HEK293 (cell line): ENCODE measurements at regions not wholly inside any gene's neighbourhood (a gene's known extent, or its start where the extent isn't known, plus 50 kb on each side); places are given as distances from the start of the nearest gene placed in this dataset.

Experiments used
- CTCF ChIA-PET: fragments of 350-600 bp; formaldehyde crosslinking; extraction: SDS; loops from one replicate; lab custom pipeline; 2021; ENCODE audit warnings: antibody characterized with exemption; lab: Yijun Ruan, JAX
- POLR2A ChIA-PET: fragments of 300-600 bp; formaldehyde crosslinking; extraction: SDS; loops from one replicate; lab custom pipeline; 2020; ENCODE audit warnings: antibody characterized with exemption, inconsistent platforms; lab: Yijun Ruan, JAX
- H3K27ac ChIP-seq: fragments of 200-500 bp; sonication (Bioruptor generic); 2 replicates; pipeline ENCODE4 v1.5.1; 2014; ENCODE audit warnings: low read depth, low read length, control low read depth, inconsistent platforms; ENCODE audit errors: extremely low read depth
- H3K36me3 ChIP-seq, 2 experiments: fragments of 200-500 bp in 1 of 2; sonication (Bioruptor generic) in 1 of 2; 1 replicate in 1 of 2; 2 replicates in 1 of 2; pipeline ENCODE4 v1.5.1; 2014 to 2017; ENCODE audit warnings: inconsistent platforms in 2 of 2, low read length in 2 of 2; ENCODE audit not compliant: control insufficient read depth in 2 of 2, insufficient read depth in 1 of 2
- H3K4me1 ChIP-seq: fragments of 200-500 bp; sonication (Bioruptor generic); 2 replicates; pipeline ENCODE4 v1.5.1; 2014; ENCODE audit warnings: mild to moderate bottlenecking, low read length, inconsistent platforms; ENCODE audit not compliant: control insufficient read depth, insufficient read depth
- H3K4me3 ChIP-seq: 2 replicates; pipeline ENCODE4 v1.5.1; 2011; ENCODE audit warnings: low read depth, mild to moderate bottlenecking, control low read depth, low read length, moderate library complexity
- H3K9me3 ChIP-seq: fragments of 200-500 bp; sonication (Bioruptor generic); 2 replicates; pipeline ENCODE4 v1.5.1; 2014; ENCODE audit warnings: low read depth, low read length, inconsistent platforms; ENCODE audit not compliant: control insufficient read depth, insufficient read depth
- KLF8 ChIP-seq: fragments of 450-650 bp; formaldehyde crosslinking; IDR thresholded peaks from 2 replicates; pipeline ENCODE4 v1.5.1; 2016; ENCODE audit warnings: missing biosample characterization, missing genetic modification characterization
- SCRT2 ChIP-seq: fragments of 450-650 bp; formaldehyde crosslinking; IDR thresholded peaks from 2 replicates; pipeline ENCODE4 v1.5.1; 2016; ENCODE audit warnings: missing biosample characterization, missing genetic modification characterization
- SETDB1 ChIP-seq: IDR thresholded peaks from one replicate; pipeline ENCODE4 v1.6.1; 2017; ENCODE audit warnings: mild to moderate bottlenecking, low read length, moderate library complexity, mixed read lengths; ENCODE audit not compliant: insufficient read length
- SP3 ChIP-seq: fragments of 450-650 bp; formaldehyde crosslinking; IDR thresholded peaks from 2 replicates; pipeline ENCODE4 v1.5.1; 2016; ENCODE audit warnings: missing biosample characterization, missing genetic modification characterization
- ZIC2 ChIP-seq: fragments of 450-650 bp; formaldehyde crosslinking; IDR thresholded peaks from 2 replicates; pipeline ENCODE4 v1.5.1; 2016; ENCODE audit warnings: missing biosample characterization, missing genetic modification characterization
- ZNF133 ChIP-seq: fragments of 450-650 bp; formaldehyde crosslinking; IDR thresholded peaks from 2 replicates; pipeline ENCODE4 v1.5.1; 2016; ENCODE audit warnings: missing biosample characterization, missing genetic modification characterization
- ZNF175 ChIP-seq: fragments of 450-650 bp; formaldehyde crosslinking; IDR thresholded peaks from 2 replicates; pipeline ENCODE4 v1.5.1; 2016; ENCODE audit warnings: missing biosample characterization, missing genetic modification characterization
- ZNF211 ChIP-seq: fragments of 450-650 bp; formaldehyde crosslinking; IDR thresholded peaks from 2 replicates; pipeline ENCODE4 v1.5.1; 2016; ENCODE audit warnings: low read depth, missing biosample characterization, missing genetic modification characterization
- ZNF335 ChIP-seq: fragments of 450-650 bp; formaldehyde crosslinking; conservative IDR thresholded peaks from 2 replicates; pipeline ENCODE4 v1.5.1; 2016; ENCODE audit warnings: missing biosample characterization, missing genetic modification characterization
- ZNF416 ChIP-seq: fragments of 450-650 bp; formaldehyde crosslinking; IDR thresholded peaks from 2 replicates; pipeline ENCODE4 v1.5.1; 2016; ENCODE audit warnings: missing biosample characterization, missing genetic modification characterization
- ZNF530 ChIP-seq: fragments of 450-650 bp; formaldehyde crosslinking; IDR thresholded peaks from 2 replicates; pipeline ENCODE4 v1.5.1; 2016; ENCODE audit warnings: low read depth, missing biosample characterization, missing genetic modification characterization
- ZNF585B ChIP-seq: fragments of 450-650 bp; formaldehyde crosslinking; IDR thresholded peaks from 2 replicates; pipeline ENCODE4 v1.5.1; 2016; ENCODE audit warnings: missing biosample characterization, missing genetic modification characterization
- ZNF624 ChIP-seq: fragments of 450-650 bp; formaldehyde crosslinking; IDR thresholded peaks from 2 replicates; pipeline ENCODE4 v1.5.1; 2017; ENCODE audit warnings: missing biosample characterization, missing genetic modification characterization
- ZNF843 ChIP-seq: fragments of 450-650 bp; formaldehyde crosslinking; IDR thresholded peaks from 2 replicates; pipeline ENCODE4 v1.5.1; 2016; ENCODE audit warnings: missing biosample characterization, missing genetic modification characterization
- TF ChIP-seq, protein P1 (sequence below): sonication (generic); formaldehyde crosslinking; IDR thresholded peaks from 2 replicates; pipeline ENCODE4 v1.8.1; 2022; ENCODE audit warnings: mild to moderate bottlenecking, moderate library complexity, missing genetic modification reagents
- TF ChIP-seq, protein P2 (sequence below): fragments of 450-650 bp; formaldehyde crosslinking; IDR thresholded peaks from 2 replicates; pipeline ENCODE4 v1.5.1; 2016; ENCODE audit warnings: missing biosample characterization, missing genetic modification characterization
- TF ChIP-seq, protein P3 (sequence below): fragments of 450-650 bp; formaldehyde crosslinking; optimal IDR thresholded peaks from 2 replicates; pipeline ENCODE3; 2016; ENCODE audit warnings: missing biosample characterization, mild to moderate bottlenecking, missing genetic modification characterization

DNA sequence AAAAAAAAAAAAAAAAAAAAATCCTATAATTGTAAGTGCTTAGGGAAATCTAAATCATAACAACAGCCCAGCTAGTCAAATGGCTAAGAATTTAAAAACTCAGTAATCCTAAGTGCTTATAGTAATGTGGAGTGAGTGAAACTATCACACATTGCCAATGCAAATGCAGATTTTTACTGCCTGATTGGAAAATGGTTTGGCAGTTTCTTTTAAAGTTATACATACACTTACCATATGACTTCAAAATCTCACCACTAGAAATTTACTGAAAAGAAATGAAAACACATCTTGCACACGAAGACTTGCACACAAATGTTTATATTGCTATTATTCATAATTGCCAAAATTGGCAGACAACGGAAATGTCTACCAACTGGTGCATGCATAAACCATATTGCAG is 51.3 kb upstream of the STXBP6 start:
- Histone ChIP-seq H3K4me3 (no peak overlapping the region), H3K27ac (no peak overlapping the region), H3K9me3 (no peaks in the 10 kb centered on the region), H3K36me3 (no peaks in the 10 kb centered on the region), H3K4me1 (no peaks in the 10 kb centered on the region)
- POLR2A ChIA-PET = no interaction called here
- TF ChIP-seq, protein P1, sequence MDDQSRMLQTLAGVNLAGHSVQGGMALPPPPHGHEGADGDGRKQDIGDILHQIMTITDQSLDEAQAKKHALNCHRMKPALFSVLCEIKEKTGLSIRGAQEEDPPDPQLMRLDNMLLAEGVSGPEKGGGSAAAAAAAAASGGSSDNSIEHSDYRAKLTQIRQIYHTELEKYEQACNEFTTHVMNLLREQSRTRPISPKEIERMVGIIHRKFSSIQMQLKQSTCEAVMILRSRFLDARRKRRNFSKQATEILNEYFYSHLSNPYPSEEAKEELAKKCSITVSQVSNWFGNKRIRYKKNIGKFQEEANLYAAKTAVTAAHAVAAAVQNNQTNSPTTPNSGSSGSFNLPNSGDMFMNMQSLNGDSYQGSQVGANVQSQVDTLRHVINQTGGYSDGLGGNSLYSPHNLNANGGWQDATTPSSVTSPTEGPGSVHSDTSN (CRISPR knock-in tag) = no peak
- TF ChIP-seq, protein P2, sequence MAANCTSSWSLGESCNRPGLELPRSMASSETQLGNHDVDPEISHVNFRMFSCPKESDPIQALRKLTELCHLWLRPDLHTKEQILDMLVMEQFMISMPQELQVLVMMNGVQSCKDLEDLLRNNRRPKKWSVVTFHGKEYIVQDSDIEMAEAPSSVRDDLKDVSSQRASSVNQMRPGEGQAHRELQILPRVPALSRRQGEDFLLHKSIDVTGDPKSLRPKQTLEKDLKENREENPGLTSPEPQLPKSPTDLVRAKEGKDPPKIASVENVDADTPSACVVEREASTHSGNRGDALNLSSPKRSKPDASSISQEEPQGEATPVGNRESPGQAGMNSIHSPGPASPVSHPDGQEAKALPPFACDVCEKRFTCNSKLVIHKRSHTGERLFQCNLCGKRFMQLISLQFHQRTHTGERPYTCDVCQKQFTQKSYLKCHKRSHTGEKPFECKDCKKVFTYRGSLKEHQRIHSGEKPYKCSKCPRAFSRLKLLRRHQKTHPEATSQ (tag by site-specific recombination) = no peak
- no peak for TF ChIP-seq ZNF624
- TF ChIP-seq ZNF133 (tag by site-specific recombination) = no peak
- TF ChIP-seq SETDB1 = no peak
- no peak for TF ChIP-seq ZNF585B (tag by site-specific recombination)
- TF ChIP-seq ZIC2 = no peak
- TF ChIP-seq, protein P3, sequence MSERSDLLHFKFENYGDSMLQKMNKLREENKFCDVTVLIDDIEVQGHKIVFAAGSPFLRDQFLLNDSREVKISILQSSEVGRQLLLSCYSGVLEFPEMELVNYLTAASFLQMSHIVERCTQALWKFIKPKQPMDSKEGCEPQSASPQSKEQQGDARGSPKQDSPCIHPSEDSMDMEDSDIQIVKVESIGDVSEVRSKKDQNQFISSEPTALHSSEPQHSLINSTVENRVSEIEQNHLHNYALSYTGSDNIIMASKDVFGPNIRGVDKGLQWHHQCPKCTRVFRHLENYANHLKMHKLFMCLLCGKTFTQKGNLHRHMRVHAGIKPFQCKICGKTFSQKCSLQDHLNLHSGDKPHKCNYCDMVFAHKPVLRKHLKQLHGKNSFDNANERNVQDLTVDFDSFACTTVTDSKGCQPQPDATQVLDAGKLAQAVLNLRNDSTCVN = no peak
- no peak for TF ChIP-seq ZNF335
- no peak for TF ChIP-seq ZNF416 (tag by site-specific recombination)
- TF ChIP-seq KLF8 = no peak
- TF ChIP-seq SCRT2 (tag by site-specific recombination) = no peak
- no peak for TF ChIP-seq ZNF530 (tag by site-specific recombination)
- TF ChIP-seq ZNF843 (tag by site-specific recombination) = no peak
- TF ChIP-seq ZNF211 (tag by site-specific recombination) = no peak
- TF ChIP-seq ZNF175 (tag by site-specific recombination) = no peak
- TF ChIP-seq SP3 = no peak
- CTCF ChIA-PET = interaction anchor here (0.7 to 1.2 kb wide), 2 partner anchors 31 to 42 kb away, joined by 3 to 5 read pairs; no protein-coding TSS in a partner anchor
